ENCODE measurements at regions not wholly inside any gene's neighbourhood (a gene's known extent, or its start where the extent isn't known, plus 50 kb on each side); places are given as distances from the start of the nearest gene placed in this dataset.

GRCh38 chrX:5068550-5068949 is 1160.1 kb downstream of the NLGN4X start:
- TF ChIP-seq CTCF (IDR thresholded peaks at IDR 0.05), result no peak
- peaks cover 9% of the 10 kb centered on the region for H3K9me3 Mint-ChIP-seq

GRCh38 chrX:5057786-5058185 is 1170.9 kb downstream of the NLGN4X start:
- H3K27ac Mint-ChIP-seq, result no peak overlapping the region
- H3K36me3 Mint-ChIP-seq (ENCODE audit: low read depth), result no peaks in the 10 kb centered on the region
- no peak overlapping the region for H3K4me3 Mint-ChIP-seq
- H3K4me1 Mint-ChIP-seq (ENCODE audit: low read depth), result no peaks in the 10 kb centered on the region
- H3K9me3 Mint-ChIP-seq, result peaks cover 15% of the 10 kb centered on the region; the same call in 1 of the 2 replicates
- no peak for DNase-seq
- H3K27me3 Mint-ChIP-seq (ENCODE audit: insufficient read depth), result no peaks in the 10 kb centered on the region
- TF ChIP-seq CTCF (IDR thresholded peaks at IDR 0.05), result no peak

More at GRCh38 chrX:5068550-5068949, 1160.1 kb downstream of the NLGN4X start:
- peaks cover 2% of the 10 kb centered on the region; the same call in 1 of the 2 replicates for H3K27me3 Mint-ChIP-seq (ENCODE audit: insufficient read depth)
- no peaks in the 10 kb centered on the region for H3K36me3 Mint-ChIP-seq (ENCODE audit: low read depth)
- no peaks in the 10 kb centered on the region for H3K4me1 Mint-ChIP-seq (ENCODE audit: low read depth)
- DNase-seq, result no peak
- H3K4me3 Mint-ChIP-seq, result no peak overlapping the region
- H3K27ac Mint-ChIP-seq, result no peak overlapping the region

- Mint-ChIP-seq H3K27ac (no peak overlapping the region), H3K27me3 (ENCODE audit: insufficient read depth) (no peaks in the 10 kb centered on the region), H3K4me3 (no peak overlapping the region), H3K9me3 (peaks cover 15% of the 10 kb centered on the region; the same call in 1 of the 2 replicates), H3K36me3 (ENCODE audit: low read depth) (no peaks in the 10 kb centered on the region), H3K4me1 (ENCODE audit: low read depth) (no peaks in the 10 kb centered on the region)
- no peak for DNase-seq
- TF ChIP-seq CTCF (IDR thresholded peaks at IDR 0.05), result no peak
Measured at GRCh38 chrX:5054852-5055251, 1173.8 kb downstream of the NLGN4X start.

- peaks cover 13% of the 10 kb centered on the region for H3K9me3 Mint-ChIP-seq
- no peaks in the 10 kb centered on the region for H3K4me1 Mint-ChIP-seq (ENCODE audit: low read depth)
- DNase-seq, result no peak
- no peaks in the 10 kb centered on the region for H3K27me3 Mint-ChIP-seq (ENCODE audit: insufficient read depth)
- no peak overlapping the region for H3K27ac Mint-ChIP-seq
- no peaks in the 10 kb centered on the region for H3K36me3 Mint-ChIP-seq (ENCODE audit: low read depth)
- no peak for TF ChIP-seq CTCF (IDR thresholded peaks at IDR 0.05)
- H3K4me3 Mint-ChIP-seq, result no peak overlapping the region
Measured at GRCh38 chrX:5051831-5052491, 1176.7 kb downstream of the NLGN4X start.

GRCh38 chrX:5042563-5042962 is 1186.1 kb downstream of the NLGN4X start:
- no peaks in the 10 kb centered on the region for H3K4me1 Mint-ChIP-seq (ENCODE audit: low read depth)
- H3K27ac Mint-ChIP-seq, result no peak overlapping the region
- no peak for DNase-seq
- TF ChIP-seq CTCF (IDR thresholded peaks at IDR 0.05), result no peak
- H3K27me3 Mint-ChIP-seq (ENCODE audit: insufficient read depth), result no peaks in the 10 kb centered on the region; the same call in 1 of the 2 replicates
- H3K9me3 Mint-ChIP-seq, result peaks cover 20% of the 10 kb centered on the region
- H3K36me3 Mint-ChIP-seq (ENCODE audit: low read depth), result no peaks in the 10 kb centered on the region
- no peak overlapping the region for H3K4me3 Mint-ChIP-seq
